ENCODE measurements at regions not wholly inside any gene's neighbourhood (a gene's known extent, or its start where the extent isn't known, plus 50 kb on each side); places are given as distances from the start of the nearest gene placed in this dataset.
A peak's percentile ranks its signal among the peaks of the same experiment; 100 is the strongest.

DNA sequence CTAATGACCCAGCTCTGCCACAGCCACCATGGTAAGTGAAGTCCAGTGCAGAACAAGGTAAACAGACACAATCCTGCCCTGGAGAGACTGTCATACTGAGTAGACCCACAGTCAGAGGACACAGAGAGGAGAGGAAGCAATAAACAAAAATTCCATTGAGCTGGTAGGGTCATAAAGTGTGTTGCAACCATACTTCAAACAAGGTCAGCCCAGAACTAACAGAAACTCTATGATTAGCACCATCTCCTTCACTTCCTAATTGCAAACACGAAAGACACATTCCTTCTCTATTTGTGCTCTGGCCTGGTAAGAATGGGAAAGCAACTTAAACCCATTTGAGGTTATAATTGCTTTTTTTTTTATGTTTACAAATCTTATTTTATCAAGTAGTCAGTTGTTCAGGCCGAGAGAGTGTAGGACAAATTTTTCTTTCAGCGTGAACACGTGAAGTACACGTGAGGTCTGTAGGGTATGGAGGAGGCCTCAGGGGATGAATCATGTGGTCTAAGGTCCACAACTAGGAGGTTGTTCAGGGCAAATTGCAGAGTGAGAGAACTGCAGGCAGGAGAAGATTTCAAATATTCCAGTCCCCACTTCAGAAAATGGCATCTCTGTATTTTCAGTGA lies 71.4 kb upstream of the GLS start:
- no peak overlapping the region for H3K4me3 ChIP-seq (ENCODE audit: low read depth, low read length)
- DNase-seq (ENCODE audit: low read depth): peak; percentile 84
- no peak for TF ChIP-seq POLR2A (IDR thresholded peaks at IDR 0.05; ENCODE audit: extremely low read depth, insufficient read length)
- no peak for TF ChIP-seq MAX (IDR thresholded peaks at IDR 0.05; ENCODE audit: low read depth, low read length)
- TF ChIP-seq, protein P1, sequence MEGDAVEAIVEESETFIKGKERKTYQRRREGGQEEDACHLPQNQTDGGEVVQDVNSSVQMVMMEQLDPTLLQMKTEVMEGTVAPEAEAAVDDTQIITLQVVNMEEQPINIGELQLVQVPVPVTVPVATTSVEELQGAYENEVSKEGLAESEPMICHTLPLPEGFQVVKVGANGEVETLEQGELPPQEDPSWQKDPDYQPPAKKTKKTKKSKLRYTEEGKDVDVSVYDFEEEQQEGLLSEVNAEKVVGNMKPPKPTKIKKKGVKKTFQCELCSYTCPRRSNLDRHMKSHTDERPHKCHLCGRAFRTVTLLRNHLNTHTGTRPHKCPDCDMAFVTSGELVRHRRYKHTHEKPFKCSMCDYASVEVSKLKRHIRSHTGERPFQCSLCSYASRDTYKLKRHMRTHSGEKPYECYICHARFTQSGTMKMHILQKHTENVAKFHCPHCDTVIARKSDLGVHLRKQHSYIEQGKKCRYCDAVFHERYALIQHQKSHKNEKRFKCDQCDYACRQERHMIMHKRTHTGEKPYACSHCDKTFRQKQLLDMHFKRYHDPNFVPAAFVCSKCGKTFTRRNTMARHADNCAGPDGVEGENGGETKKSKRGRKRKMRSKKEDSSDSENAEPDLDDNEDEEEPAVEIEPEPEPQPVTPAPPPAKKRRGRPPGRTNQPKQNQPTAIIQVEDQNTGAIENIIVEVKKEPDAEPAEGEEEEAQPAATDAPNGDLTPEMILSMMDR (IDR thresholded peaks at IDR 0.05; ENCODE audit: low read depth, low read length): no peak
- no peak for TF ChIP-seq MYC (IDR thresholded peaks at IDR 0.05; ENCODE audit: low read depth, low read length)

DNA sequence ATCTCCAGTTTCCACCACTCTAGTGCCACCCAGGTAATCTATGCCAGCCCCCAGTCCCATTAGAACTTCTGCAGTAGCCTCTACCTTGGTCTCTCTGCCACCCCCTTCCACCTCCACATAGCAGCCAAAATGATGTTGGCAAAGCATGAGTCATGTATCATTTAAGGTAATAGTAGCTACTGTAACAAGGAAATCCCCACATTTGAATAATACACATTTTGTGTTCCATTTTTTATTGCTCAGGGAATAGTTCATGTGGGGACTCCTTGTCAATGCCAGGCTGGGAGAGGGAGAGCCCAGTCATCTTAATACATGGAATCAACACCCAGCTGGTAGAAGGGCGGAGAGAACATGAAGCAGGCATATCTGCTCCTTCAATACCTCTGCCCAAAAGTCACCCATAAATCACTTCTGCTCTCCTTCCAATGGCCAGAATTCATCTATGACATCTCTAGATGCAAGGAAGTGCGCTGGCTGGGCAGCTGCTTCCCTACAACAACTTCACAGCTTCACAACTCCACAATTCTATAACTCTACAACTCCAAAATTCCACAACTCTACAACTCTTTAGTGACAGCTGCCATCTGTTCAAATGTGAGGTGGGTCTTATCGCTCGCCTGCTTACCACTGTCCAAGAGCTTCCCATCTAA lies 70.6 kb upstream of the GLS start:
- DNase-seq (ENCODE audit: low read depth): no peak
- no peak for TF ChIP-seq MYC (IDR thresholded peaks at IDR 0.05; ENCODE audit: low read depth, low read length)
- TF ChIP-seq POLR2A (IDR thresholded peaks at IDR 0.05; ENCODE audit: extremely low read depth, insufficient read length): no peak
- no peak for TF ChIP-seq MAX (IDR thresholded peaks at IDR 0.05; ENCODE audit: low read depth, low read length)
- TF ChIP-seq, protein P1 (IDR thresholded peaks at IDR 0.05; ENCODE audit: low read depth, low read length): no peak
- no peak overlapping the region for H3K4me3 ChIP-seq (ENCODE audit: low read depth, low read length)

- TF ChIP-seq MYC (IDR thresholded peaks at IDR 0.05; ENCODE audit: low read depth, low read length) (no peak), POLR2A (IDR thresholded peaks at IDR 0.05; ENCODE audit: extremely low read depth, insufficient read length) (no peak), MAX (IDR thresholded peaks at IDR 0.05; ENCODE audit: low read depth, low read length) (no peak)
- TF ChIP-seq, protein P1 (IDR thresholded peaks at IDR 0.05; ENCODE audit: low read depth, low read length): no peak
- no peak for DNase-seq (ENCODE audit: low read depth)
- no peak overlapping the region for H3K4me3 ChIP-seq (ENCODE audit: low read depth, low read length)
These were observed 69.5 kb upstream of the GLS start for GRCh38 chr2:190810981-190811587.

GRCh38 chr2:190811811-190812210 lies 68.8 kb upstream of the GLS start:
- no peak for DNase-seq (ENCODE audit: low read depth)
- H3K4me3 ChIP-seq (ENCODE audit: low read depth, low read length): no peak overlapping the region
- TF ChIP-seq MAX (IDR thresholded peaks at IDR 0.05; ENCODE audit: low read depth, low read length) (no peak), MYC (IDR thresholded peaks at IDR 0.05; ENCODE audit: low read depth, low read length) (no peak), POLR2A (IDR thresholded peaks at IDR 0.05; ENCODE audit: extremely low read depth, insufficient read length) (no peak)
- TF ChIP-seq, protein P1 (IDR thresholded peaks at IDR 0.05; ENCODE audit: low read depth, low read length): no peak

DNA sequence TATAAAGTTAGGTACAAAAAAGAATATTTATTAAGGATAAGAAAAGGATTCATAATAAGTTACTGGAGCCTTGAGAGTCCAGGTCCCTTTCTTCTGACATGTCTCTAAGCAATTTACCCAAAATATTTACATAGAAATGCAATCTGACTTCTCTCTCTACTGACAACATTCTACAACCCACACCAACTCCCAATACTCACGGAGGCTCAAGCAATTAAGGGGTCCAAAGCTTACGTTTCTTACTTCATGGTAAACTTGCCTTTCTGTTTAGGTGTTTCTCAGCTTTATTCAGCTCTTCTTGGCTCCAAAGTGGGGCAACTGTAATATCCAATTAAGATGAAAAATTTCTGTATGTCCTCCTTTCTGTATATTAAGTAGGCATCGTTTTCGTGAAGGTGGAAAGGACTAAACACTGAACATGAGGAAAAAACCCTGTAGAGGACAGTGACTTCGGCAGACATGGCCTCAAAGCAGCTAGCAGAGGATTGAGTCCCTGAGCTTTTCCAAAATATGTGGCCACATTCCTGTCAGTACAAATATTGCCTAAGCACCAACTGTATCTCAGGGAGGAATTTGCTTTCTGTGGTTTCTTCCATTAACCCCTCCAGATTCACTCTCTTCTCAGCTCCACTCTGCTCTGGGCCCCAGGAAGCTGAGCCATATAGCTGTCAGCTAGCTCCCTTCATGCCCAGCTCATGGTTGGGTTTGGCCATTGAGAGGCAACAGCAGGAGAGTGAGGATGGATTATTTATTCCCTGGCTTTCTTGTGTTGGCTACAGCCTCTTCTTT lies 67.9 kb upstream of the GLS start:
- no peak overlapping the region for H3K4me3 ChIP-seq (ENCODE audit: low read depth, low read length)
- TF ChIP-seq MAX (IDR thresholded peaks at IDR 0.05; ENCODE audit: low read depth, low read length) (no peak), POLR2A (IDR thresholded peaks at IDR 0.05; ENCODE audit: extremely low read depth, insufficient read length) (no peak), MYC (IDR thresholded peaks at IDR 0.05; ENCODE audit: low read depth, low read length) (no peak)
- TF ChIP-seq, protein P1 (IDR thresholded peaks at IDR 0.05; ENCODE audit: low read depth, low read length): no peak
- DNase-seq (ENCODE audit: low read depth): no peak

All from NB4 (cell line).